GM18505 (cell line): ENCODE measurements at regions not wholly inside any gene's neighbourhood (a gene's known extent, or its start where the extent isn't known, plus 50 kb on each side); places are given as distances from the start of the nearest gene placed in this dataset.

Experiments used
- ATAC-seq: cut with Tn5 transposase; IDR thresholded peaks from one replicate; pipeline ENCODE4 v1.9.1; 2021; ENCODE audit not compliant: unreplicated experiment
- POLR2A ChIP-seq: IDR thresholded peaks from 4 replicates; pipeline ENCODE4 v1.6.1; 2011; ENCODE audit warnings: borderline replicate concordance; ENCODE audit not compliant: insufficient read depth, insufficient read length; ENCODE audit errors: extremely low read depth

GRCh38 chr13:40153516-40153915 is 498.1 kb downstream of the COG6 start:
- no peak for ATAC-seq
- TF ChIP-seq POLR2A, result no peak

GRCh38 chr13:40155201-40155600 is 499.7 kb downstream of the COG6 start:
- TF ChIP-seq POLR2A, result no peak
- ATAC-seq, result no peak

- TF ChIP-seq POLR2A, result no peak
- ATAC-seq, result no peak
Observed at GRCh38 chr13:40158218-40158617, 502.8 kb downstream of the COG6 start.

GRCh38 chr13:40158757-40159156 is 503.3 kb downstream of the COG6 start:
- no peak for TF ChIP-seq POLR2A
- no peak for ATAC-seq

DNA sequence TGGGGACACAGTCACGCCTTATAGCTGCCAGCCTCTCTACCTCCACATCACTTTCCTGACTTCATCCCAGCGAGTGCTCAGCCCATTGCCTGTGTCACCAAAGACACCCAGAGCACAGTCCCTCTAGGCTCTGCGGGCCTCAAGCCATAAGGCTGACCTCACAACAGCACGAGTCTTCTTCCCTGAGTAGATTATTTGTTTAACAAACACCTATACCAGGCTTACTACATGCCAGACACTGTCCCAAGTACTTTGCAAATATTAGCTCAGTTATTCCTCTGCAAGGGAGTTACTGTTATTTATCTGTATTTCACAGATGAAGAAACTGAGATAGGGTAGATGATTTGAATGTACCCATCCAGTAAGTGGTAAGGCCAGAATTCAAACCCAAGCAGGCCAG is 504.3 kb downstream of the COG6 start:
- ATAC-seq, result no peak
- TF ChIP-seq POLR2A, result no peak

- no peak for TF ChIP-seq POLR2A
- ATAC-seq, result no peak
Observed at GRCh38 chr13:40160618-40161350, 505.3 kb downstream of the COG6 start.

DNA sequence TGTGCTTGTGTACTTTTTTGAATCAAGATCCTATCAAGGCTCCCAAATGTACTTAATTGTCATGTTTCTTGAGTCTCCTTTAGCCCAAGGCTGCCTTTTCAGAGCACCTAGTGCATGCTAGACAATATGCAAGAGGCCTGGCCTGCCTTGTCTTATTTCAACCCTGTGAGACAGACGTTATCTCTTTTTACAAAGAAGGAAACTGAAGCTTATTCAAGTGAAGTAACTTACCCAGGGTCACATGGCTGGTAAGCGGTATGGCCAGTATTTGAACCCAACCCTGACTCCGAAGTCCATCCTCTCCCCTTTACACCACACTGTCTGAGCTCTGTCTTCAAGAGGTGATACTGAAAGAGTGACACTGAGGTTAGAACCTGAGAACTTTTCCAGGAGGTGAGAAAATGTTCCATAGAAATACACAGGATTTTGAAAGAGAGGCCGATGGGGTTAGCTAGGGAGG is 505.1 kb downstream of the FOXO1 start:
- TF ChIP-seq POLR2A, result no peak
- ATAC-seq, result no peak

- TF ChIP-seq POLR2A, result no peak
- no peak for ATAC-seq
Observed at GRCh38 chr13:40161931-40162330, 504.5 kb downstream of the FOXO1 start.

DNA sequence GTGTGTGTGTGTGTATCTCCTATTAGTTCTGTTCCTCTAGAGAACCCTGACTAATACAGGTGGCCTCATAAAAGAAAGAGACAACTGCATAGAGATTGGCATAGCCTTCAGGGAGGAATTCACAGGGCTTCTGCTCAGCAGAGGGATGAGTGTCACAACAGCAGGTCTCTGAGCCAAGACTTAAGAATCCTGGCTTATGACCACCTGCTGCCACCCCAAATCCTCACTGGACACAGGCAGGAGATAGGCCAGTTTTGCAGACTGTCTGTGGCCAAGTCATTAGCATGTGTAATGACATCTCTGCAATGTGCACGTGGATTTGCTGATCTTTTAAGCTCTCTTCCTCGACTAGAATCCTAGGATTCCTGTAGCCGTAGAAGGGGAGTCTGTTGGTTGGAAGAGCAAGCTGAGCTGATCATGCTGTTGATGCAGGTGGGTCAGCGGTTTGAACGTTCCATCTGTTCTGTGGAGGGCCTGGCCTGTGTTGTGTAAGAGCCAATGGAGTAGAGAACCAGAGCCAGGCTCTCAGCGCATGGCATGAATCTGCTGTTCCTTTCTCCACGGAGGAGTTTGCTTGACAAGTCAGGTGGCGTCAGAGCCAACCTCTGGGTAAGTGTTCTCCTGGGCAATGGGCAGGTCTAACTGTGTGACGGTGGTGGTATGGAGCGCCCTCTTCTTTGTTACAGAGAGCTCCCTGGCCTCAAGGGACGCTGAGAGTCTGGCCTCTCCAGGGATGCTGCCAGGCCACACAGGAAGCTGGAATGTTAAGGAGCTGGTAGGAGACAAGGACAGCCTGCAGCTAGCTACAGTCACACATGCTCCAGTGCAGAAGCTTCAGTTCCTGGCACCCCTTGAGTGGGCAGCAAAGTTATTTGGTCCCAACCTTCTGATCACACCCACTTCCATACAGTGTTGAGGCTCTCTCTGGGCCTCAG is 503.1 kb downstream of the FOXO1 start:
- TF ChIP-seq POLR2A, result no peak
- no peak for ATAC-seq

DNA sequence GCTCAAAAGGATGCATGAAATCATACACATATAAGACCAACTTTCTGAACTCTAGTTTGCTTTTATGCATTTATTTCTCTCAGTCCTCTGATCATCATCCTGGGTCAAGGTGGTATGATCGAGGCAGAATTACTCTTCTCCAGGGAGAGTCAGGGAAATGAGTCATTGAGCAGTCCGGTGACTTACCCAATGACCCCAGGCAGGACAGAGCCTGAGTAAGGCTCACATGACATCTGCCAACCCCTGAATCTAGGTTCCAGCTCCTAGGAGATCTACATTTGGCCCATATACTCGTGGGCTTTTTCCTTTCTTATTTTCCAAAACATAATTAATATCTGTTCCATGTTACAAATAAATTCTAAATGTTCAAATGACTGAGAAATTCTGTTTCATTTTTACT is 502.3 kb downstream of the FOXO1 start:
- no peak for ATAC-seq

DNA sequence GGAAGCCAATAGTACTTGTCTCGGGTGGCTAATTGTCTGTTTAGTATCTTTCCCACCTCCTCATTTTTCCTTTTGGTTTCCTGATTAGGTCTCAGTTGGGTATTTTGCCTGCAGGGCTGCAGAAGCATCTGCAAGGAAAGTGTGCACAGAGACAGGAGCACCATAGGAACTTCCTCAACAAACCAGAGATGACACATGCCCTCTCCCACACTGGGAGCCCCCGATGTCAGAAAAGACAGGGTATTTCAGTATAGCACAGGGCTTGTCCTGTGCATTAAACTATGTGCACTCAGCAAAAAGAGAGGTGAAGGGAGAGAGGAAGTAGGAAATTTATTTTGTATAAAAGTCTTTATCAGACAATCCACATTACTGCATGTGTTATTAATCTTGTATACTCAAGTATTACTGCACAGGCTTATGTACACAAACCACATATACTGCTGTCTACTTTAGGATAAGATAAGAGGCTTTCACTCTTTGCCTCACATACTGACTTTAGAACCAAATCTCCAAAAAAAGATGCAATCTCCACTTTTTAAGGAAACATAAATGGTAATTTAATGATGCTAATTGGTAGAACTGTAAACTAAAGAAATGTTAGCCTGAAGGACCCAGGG is 501.0 kb downstream of the FOXO1 start:
- no peak for ATAC-seq
- TF ChIP-seq POLR2A, result no peak

More for the DNA sequence above, 502.3 kb downstream of the FOXO1 start:
- TF ChIP-seq POLR2A, result no peak

GRCh38 chr13:40167327-40167726 is 499.1 kb downstream of the FOXO1 start:
- no peak for ATAC-seq

DNA sequence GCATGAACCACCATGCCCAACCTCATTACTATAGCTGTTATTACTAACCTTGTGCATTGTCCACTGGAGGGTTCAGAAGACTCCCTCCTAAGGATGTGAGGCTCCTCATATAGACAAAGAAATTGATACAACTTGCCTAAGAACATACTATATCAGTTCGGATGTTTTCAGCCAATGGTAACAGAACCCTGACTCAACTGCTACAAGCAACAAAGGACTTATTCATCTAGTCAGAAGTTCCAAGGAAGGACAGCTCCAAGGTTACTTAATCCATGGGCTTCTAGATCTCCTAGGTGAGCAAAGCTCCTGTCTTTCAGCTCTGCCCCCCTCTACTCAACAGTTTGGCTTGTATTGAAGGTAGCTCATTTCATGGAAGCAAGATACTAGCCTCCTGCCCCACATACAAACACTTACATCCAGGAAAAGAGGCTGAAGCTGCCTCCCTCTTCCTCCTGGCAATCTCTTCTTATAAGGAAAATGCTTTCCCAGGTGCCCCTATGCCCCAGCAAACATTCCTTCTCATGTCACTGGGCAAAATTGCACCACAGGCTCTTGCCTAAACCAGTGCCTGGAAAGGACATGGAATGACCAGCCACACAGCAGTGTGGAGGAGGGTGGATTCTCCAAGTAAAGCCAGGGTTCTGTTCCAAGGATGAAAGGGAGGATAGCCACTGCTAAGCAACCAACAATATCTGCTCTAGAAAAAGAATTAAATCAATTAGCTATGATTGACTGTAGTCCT is 497.8 kb downstream of the FOXO1 start:
- TF ChIP-seq POLR2A, result no peak
- ATAC-seq, result no peak

More at GRCh38 chr13:40167327-40167726, 499.1 kb downstream of the FOXO1 start:
- no peak for TF ChIP-seq POLR2A
